Medulla oblongata (tissue), 1 donor: ENCODE measurements at regions not wholly inside any gene's neighbourhood (a gene's known extent, or its start where the extent isn't known, plus 50 kb on each side); places are given as distances from the start of the nearest gene placed in this dataset.

Experiments used
- DNase-seq: peaks from one replicate; pipeline ENCODE4 v3.0.0-alpha.2; 2015; ENCODE audit errors: extremely low spot score

- DNase-seq, result no peak
These were observed 156.3 kb downstream of the SLC7A11 start for GRCh38 chr4:138085736-138086305.

GRCh38 chr4:138078751-138079520, 163.2 kb downstream of the SLC7A11 start:
- DNase-seq, result no peak

- no peak for DNase-seq
These were observed 163.9 kb downstream of the SLC7A11 start for GRCh38 chr4:138078253-138078652.

DNA sequence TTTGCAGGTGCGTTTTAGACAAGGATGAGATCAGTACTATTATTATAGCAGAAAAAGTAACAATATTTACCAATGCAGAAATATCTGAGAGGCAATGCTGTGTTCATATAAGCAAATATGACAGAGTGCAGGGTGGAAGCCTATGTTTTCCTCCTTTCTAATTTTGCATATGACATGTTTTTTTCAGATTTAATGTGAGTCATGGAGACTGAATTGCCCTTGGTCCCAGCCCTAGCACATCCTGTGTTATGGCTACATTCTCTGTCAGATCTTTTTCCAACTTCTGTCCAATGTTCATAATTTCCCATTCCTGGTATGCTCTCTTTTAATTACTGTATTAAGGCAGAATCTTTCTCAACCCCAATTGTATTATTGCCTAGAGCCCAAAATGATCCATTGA, 165.6 kb downstream of the SLC7A11 start:
- DNase-seq, result no peak

- DNase-seq, result no peak
These were observed 171.3 kb downstream of the SLC7A11 start for GRCh38 chr4:138070816-138071215.

DNA sequence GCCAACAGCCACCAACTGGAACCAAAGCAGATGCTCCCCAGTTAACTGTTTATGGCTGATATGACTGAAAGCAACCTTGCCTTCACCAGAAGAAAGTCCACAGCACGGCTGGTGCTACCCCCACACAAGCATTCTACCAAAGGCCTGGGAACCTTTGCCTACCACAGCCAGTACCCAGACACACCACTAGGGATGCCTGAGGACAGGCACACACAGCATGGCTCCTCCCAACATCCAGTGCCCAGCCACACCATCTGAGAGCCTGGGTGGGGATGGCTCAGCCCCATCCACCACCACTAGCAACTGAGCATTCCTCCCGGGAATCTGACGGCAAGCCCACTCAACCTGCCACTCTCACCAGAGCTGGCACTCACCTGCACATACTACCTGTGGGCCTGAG, 178.6 kb downstream of the SLC7A11 start:
- DNase-seq, result no peak

DNA sequence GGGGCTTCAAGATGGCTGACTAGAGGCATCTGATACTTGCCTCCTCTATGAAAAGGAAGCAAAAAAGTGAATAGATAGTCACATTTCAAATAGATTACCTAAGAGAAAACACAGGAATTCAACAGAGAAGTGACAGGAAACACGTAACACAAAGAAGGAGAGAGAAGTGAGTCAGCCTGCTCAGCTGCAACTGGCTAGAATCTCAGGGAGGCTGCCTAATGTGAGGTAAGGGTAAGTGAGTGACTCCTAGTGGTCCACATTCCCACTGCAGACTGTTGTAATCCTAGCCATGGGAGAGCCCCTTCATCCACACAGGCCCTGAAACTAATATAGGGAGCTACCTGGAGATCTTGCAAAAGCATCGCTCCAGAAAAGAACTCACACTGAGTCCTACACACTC, 179.2 kb downstream of the SLC7A11 start:
- no peak for DNase-seq

DNA sequence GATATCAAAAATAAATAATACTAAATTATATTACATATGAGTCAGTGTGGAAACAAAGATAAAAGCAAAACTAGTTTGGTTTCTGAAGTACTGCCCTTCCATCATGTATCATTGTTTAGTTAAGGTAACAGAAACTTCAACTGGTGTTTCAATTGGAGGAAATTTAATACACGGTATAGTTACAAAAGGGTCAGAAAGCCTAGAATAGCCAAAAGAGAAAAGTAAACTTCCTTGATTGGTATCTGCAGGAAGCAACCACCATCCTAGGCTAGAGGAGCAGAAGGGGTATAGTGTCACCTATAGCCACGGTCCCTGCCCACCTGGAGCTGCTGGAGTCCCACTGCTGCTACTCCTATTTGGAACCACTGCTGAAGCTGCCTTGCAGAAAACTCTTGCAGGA, 185.6 kb downstream of the SLC7A11 start:
- DNase-seq, result no peak

- DNase-seq, result no peak
These were observed 186.3 kb downstream of the SLC7A11 start for GRCh38 chr4:138055890-138056289.

DNA sequence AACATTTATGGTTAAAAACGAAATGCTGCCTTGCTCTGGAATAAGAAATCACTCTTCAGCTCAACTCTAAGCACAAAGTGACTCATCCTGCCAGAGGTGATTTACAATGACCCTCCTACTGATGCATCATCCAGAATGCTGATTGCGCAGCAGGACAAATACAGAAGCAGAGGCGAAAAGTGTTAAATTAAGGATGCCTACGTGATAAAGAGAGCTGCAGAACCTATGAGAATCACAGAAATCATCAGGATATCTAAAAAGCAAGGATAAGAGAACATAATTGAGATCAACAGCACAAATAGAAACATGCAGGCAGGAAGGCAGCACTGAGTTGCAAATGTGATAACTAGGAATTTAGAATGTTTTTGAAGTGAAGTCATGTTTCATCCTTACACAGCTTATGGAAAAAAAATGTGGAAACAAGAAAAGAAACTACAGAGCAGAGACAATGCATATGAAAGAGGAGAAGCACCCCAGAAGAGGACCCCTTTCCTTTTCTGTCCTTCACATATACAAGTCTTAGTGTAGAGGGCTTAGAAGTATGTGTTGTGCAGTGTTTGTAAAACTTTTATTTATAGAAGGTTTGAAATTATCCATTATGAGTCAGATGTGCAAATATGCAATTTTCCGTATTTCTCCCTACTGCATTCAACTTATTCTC, 188.4 kb downstream of the SLC7A11 start:
- DNase-seq, result no peak

- no peak for DNase-seq
These were observed 189.1 kb downstream of the SLC7A11 start for GRCh38 chr4:138052806-138053632.

- no peak for DNase-seq
These were observed 191.0 kb downstream of the SLC7A11 start for GRCh38 chr4:138051157-138051556.

- no peak for DNase-seq
These were observed 191.5 kb downstream of the SLC7A11 start for GRCh38 chr4:138050601-138051000.

- no peak for DNase-seq
These were observed 192.8 kb downstream of the SLC7A11 start for GRCh38 chr4:138049355-138049754.

DNA sequence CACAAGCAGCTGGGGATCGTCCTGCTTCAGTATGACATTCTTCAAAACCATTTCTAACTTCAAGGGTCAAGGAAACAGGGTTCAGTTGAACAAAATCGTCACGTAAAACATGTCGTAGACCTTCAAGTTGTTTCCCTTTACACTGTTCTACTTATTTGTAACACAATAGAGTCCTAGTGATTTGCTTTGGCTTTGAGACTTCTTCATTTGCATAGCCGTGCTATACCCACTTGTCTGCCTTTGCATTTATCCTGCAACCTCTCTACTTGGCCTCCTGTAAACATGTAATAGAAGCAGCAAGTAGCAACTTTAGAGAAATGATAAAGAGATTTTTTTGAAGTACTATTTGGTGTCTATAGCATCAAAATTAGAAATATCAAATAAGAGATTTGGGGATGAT, 194.9 kb downstream of the SLC7A11 start:
- DNase-seq, result no peak

DNA sequence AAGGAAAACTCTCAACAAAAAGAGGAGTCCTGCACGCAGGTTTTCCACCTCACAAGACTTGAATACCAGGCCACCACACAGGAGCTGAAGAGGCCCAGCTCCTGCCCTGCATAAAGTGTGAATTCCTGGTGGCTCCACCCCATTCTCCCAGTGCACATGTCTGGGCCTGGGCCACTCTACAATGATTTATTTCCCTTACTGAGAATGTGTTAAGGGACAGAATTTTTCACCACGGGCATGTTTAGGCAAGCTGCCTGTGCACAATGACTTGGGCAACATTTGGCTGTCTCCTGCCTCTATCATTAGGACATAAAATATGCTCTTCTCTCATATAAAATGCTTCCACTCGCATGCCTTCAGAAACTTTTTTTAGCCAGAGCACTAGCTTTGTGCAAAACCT, 197.1 kb downstream of the SLC7A11 start:
- DNase-seq, result no peak

GRCh38 chr4:138039010-138039409, 203.1 kb downstream of the SLC7A11 start:
- DNase-seq, result no peak

DNA sequence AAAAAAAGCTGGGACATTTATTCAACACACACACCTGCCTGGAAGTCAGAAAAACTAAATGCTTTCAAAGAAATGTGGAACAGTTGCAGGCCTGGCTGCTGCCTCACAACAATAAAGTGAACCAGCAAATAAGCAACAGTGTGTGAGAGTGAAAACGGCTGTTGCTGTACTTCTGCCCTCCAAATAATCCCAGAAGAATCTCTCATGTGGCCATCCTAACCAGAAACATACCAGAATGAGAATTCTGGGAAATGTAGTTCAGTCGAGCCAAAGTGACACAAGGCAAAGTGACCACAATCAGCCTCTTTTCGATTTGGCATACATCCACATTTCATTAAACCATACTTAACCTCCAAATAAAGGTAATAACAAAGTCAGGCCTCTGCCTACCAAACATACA, 204.5 kb downstream of the SLC7A11 start:
- DNase-seq, result no peak

DNA sequence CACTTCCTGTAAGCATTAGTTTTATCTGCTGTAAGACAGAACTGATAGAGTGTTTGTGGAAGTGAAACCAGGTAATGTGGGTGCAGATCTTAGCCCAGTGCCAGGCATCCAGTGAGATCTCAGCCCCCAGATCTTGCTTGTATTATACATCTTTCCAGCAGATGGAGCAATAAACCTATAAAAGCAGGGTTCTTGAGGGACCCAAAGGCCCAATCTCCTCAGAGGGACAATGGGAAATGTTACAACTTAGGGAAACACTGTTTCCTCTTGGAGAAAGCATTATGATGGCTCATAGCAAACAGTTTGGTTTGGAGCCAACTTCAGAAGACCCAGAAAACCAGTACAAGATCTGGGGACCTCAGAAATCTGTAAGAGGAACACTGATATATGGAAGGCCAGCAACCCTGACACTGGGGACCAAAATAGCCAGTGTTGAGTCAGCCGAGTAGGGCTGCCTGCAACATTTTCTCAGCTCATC, 206.3 kb downstream of the SLC7A11 start:
- DNase-seq, result peak; percentile 88

DNA sequence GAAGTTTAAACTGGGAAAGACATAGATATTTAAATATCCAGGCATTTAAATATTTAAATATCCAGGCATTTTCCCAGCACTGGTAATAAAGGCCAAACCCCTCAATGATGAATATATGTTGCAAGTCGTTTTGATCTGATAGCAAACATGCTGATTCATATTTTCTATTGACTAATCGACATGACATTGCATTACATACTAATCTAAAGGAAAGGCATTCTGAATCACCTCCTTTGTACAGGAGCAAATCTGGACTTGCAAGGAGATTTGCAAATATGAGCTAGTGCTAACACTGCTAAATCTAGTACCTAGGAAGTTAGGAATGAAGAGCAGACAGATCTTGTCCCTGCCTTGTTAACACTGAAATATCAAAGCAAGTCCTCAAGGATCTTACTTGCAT, 207.3 kb downstream of the SLC7A11 start:
- no peak for DNase-seq

GRCh38 chr4:138032222-138032621, 209.9 kb downstream of the SLC7A11 start:
- no peak for DNase-seq

DNA sequence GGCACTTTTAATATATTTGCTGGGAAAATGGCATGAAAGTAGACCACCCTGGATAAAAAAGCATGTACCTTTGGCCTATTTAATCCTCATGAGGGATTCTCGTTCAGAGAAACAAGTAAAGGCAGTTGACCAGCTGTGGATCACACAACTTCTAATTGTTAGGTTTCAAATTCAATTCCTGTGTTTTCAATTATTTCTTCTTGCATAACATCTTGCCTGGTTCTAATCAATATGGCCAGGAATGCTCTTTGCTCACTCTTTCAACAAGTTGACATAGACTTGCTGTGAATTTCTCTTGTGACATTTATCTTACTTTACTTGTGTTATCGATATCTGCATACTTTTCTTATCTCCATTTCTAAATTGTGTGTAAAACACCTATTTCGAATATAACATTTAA, 211.8 kb downstream of the SLC7A11 start:
- no peak for DNase-seq
